ENCODE measurements at regions not wholly inside any gene's neighbourhood (a gene's known extent, or its start where the extent isn't known, plus 50 kb on each side); places are given as distances from the start of the nearest gene placed in this dataset.
A peak's percentile ranks its signal among the peaks of the same experiment; 100 is the strongest.

DNA sequence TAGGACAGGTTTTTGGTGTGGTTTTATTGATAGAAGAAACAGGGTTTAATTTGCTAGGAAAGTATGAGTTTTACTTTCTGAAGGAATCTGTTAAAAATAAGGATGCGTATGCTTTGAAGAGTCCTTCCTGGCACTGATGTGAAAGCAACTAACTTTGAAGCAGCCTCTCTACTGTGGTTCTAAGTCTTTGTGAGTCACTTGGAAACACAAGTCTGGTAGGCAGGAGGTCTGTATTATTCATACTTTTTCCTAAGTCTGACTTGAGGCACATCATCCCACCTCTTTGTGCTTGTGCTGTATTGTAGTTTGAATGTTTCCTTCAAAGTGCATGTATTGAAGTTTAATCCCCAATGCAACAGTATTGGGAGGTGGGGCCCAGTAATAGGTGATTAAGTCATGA lies 129.0 kb downstream of the TAF11L14 start:
- DNase-seq = no peak

DNA sequence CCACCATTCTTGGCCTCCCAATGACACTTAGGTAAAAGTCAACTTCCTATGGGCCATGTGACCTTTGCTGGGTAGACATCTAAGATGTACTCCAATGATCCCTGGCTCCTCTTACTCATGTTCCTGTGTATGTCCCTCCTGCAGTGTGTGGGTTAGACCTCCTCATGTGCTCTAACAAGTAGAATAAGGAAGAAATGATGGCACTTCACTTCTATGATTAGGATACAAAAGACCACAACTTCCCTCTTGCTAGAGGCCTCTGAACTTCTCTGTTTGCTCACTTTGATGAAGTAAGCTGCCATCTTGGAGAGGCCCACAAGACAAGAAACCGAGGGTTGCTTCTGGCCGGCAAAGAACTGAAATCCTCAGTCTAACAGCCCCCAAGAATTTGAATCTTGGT lies 131.8 kb downstream of the TAF11L14 start:
- no peak for DNase-seq

DNA sequence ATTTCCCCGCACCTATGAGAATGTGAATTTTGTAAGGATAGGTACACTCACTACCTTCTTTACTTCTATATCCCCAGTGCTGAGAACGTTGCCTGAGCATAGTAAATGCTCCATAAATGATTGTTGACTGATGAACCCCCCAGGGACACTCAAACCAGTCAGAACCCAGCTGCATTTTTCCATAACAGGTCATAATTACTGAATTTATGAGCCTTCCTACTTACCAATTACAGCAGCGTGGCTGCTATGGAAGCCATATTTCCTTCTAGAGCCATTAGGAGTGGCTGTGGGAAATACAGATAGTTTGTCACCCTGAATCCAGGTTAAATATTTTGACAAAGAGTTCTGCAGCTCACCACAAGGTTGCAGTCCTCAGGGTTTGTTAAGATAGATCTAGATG lies 135.0 kb downstream of the TAF11L14 start:
- no peak for DNase-seq

DNA sequence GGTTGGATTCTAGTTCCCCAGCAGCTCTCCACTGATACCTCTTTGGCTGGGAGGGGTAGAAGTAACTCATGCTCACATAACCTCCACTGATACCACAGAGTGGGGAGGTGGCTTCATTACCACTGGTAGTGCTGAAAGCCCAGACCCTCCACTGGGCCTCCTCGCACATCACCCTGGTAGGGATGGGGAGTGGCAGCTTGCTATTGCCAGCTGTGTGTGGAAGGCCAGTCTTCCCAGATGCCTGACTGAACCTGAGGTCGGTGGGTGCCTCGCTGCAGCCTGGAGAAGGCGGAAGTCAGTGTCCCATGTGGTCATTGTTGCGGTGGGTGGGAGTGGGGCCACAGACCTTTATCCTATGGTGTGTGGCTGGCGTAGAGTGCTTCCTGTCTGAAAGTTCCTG lies 138.0 kb downstream of the TAF11L14 start:
- DNase-seq = no peak

DNA sequence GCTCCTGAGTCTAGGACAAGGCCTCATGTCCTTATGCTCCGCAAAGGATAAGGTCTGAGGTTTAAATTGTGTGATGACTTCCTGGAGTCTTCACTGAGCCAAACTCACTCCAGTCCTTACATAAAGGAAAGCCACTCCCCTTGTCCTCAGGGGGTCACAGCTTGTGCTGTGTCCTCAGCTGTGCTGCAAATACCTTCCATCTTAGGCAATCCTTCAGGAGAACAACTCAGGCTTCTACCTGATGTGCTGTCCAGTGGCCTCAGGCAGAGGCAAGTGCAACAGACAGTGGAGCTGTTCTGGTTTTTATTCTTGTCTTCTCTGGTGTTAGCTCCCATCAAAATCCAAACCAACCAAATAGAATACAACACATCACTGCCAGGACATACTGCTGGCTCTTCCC lies 151.5 kb downstream of the TAF11L14 start:
- no peak for DNase-seq

DNA sequence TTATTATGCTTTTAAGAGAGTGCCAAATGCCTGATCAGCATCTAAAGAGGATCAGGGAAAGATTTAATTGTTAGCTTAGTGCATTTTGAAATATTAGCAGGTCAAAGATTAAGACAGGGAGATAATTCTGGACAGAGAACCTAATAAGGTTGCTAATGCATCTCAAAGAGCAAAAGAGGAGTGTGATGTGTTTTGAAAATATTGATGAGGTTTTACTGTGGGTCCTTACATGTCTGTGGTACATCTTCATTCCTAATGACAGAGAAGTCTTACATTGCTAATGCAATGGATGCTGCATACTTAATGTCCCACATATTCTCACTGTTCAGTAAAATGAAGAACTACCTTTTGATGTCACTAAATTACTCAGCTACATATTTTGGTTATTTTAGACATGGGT lies 154.1 kb downstream of the TAF11L14 start:
- DNase-seq = no peak

DNA sequence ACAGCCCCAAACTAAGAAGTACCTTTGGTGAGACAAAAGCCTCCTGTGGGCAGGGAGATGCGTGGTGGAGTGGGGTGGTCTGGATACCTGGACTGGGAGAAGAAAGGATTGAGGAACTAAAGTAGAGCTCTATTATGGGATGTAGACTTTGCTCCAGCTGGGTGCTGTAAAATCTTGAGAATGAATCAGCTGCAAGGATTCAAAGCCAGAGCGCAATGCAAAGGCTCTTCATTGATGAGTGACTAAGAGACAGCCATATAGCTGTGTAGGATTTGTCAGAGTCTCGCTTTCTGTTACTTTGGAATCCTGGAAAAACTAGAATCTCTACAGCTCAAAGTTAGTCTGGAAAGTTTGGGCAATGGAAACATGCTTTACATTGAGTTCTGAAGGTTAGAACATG lies 159.9 kb downstream of the TAF11L14 start:
- no peak for DNase-seq

DNA sequence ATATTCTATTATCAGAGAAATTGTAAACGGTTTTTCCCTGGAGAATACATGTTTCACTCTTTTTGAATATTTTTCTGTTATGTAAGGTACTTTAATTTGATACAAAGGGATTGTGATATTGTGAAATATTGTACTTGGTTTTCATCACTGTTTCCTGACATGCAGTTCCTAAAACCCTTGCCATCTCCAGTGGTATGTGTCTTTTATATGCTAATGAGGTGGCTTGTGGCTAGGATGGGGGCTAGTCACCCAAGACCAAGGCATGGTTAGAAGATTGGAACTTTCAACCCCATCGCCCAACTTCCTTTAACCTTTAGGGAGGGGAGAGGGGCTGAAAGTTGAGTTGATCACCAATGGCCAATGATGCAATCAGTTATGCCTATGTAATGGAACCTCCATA lies 160.6 kb downstream of the TAF11L14 start:
- DNase-seq = no peak

DNA sequence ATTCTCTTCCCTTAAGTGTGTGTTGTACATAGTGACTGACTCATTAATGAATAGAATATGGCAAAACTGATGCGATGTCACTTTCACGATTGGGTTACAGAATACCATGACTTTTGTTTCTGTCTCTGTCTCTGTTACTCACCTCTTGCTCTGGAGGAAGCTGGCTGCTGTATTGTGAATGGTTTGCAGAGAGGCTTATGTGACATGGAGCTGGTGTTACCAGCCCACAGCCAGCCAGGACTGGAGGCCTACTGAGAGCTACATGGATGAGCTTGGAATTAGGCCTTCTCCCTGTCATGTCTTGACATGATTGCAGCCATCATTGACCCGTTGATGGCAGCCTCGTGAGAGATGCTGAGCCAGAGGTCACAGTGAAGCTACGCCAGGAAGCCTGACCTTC lies 161.9 kb downstream of the TAF11L14 start:
- no peak for DNase-seq

DNA sequence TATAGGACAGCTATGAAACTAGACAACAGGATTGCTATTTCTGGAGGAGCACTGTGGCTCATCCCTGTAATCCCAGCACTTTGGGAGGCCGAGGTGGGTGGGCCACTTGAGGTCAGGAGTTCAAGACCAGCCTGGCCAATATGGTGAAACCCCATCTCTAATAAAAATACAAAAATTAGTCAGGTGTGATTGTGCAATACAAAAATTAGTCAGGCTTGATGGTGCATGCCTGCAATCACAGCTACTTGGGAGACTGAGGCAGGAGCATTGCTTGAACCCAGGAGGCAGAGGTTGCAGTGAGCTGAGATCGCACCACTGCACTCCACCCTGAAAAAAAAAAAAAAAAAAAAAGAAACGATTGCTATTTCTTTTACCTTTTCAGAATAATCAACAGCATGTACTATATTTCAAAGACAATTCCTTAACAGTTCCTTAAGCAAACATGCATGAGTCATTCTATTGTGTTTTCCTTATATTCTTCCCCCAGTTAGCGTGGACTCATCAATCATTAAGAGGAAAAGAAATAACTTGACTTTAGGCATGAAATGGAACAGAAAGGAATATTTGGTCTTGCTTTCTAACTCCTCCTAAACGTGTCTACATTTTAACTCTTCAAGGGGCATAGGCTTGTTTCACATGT lies 162.6 kb downstream of the TAF11L14 start:
- DNase-seq = no peak

DNA sequence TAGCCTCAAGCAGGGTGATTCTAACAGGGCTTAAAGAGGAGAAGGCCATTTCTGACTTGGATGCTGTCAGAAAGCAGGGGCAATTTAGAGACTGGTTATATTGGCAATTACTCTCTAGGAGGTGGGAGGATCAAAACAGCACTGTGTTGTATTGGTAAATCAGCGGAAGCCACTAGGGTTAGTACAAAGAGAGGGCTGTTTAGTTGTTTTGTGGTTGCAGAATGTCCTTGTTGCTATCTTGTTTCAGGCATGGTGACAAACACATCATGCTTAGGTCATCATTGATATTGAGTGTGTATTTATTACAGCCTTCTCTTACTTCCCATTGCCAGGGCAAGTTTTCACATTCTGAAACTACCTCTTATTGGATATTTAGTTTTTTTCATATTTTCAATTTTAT lies 165.3 kb downstream of the TAF11L14 start:
- DNase-seq = no peak

DNA sequence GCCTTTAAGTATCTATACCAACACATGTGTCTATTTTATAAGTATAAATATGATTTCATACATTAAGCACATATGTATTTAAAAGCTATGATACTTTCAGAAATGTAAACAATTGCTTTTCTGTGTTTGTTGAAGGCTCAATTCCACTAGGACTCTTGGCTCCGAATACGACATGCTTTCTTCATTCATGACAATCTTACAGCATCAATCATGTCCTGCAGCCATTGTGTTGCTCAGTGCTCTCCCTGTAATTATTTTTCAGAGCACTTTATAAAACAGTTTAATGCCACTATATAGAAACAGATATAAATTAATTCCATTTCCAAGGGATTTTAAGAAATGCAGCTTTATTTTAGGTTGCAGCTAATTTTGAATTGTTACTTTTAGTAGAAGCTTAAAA lies 167.3 kb downstream of the TAF11L14 start:
- no peak for DNase-seq

DNA sequence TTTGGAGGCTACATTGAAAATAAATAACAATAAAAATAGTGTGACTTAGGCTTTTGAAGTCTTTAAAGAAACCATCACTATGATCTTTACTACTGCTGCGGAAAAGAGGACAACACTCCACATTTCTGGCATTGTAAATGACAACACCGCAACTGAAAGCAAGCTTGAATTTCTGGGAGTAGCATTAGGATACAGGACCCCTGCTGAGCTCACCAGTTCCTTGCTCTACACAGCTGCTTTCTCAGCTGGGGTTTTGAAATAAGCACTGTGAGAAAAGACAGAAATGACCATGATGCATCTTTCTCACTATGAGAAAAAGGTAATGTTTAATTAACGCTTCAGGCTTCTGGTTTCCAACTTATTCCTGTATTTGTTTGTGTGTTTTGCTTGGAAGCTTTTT lies 168.0 kb downstream of the TAF11L14 start:
- peak; percentile 15 for DNase-seq

DNA sequence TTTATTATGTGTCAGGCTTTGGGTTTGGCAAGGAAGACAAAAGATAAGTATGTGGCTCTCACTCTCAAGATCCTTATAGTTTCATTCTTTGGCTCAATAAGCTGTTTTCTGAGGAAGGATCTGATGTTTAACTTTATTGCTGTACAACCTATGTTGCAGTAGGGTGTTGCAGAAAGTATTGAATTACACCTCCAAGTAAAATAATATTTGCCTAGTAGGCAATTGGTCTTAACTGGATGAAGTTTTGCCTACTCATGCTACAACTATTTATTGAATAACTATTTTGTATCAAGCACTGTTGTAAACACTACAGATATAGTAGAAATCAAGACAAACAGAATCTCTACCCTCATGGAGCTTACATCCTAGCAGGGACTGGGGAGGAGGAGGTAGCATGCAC lies 169.7 kb downstream of the TAF11L14 start:
- DNase-seq = no peak

DNA sequence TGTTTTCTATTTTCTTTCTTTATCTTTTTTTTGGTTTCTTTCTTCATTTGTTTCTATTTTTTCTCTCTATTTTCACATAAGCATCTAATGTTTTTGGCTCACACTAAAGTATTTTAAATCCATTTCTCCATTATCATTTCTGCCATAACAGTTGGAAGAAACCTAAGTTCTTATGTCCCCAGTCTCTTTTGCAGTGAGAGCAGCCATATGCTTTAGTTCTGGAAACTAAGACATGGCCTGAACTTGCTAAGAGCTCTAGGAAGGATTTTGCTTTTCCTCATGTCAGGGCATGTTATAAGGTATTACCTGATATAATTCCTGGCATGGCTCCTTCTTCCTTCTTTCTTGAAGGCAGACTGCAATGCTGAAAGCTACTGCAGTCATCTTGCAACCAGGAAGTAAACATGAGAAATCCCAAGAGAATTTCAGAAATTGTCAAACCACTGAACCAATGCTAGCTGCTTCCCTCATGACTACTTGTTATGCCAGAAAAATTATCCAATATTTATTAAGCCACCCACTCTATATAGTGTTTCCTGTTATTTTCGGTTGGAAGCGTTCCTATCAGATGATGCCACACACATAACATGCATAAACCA lies 171.1 kb downstream of the TAF11L14 start:
- peak; percentile 44 for DNase-seq

DNA sequence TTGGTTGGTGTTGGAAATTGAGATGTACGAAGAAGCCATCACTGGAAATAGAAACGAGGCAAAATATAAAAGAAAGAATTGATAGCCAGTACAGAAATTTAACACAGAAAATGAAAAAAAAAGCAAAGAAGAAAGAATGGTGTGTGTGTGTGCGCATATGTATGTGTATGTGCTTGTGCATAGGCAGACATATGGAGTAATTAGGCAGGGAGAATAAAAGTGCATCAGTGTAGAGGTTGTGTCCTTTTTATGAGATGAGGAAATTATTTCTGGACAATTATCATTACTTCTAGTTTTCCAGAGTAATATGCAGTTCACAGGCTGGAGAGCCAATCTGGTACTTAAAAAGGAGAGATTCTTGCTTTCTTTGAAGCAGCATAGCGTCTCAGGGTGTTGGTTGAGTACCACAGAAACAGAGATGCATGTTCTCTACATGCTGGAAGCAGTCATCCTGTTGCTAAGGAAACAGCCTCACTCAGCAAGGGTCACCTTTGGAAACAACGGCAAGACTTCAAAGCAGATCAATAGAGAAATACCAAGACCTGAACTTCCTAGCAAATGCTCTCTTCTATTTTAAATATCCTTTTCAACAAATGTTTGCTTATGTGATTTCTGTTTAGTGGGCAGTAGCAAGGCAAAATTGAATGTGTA lies 172.7 kb downstream of the TAF11L14 start:
- no peak for DNase-seq

DNA sequence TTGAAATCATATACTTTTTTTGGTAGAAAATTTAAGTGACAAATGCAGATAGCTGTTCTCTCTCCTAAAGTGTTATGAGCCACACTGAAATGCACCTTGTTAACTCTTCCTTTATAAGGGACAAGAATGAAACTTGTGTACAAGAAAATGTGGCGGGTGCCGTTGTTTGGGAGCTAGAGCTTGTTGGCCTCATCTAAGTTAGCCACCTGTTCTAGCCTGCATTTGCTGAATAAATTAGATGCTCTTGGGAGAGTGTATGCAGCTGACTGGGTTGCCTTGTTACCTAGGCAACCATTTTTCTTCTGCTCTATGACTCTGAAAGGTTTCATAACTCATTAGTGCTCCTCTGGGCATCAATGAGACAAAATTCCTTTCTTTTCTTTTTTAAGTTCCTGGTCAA lies 174.3 kb downstream of the TAF11L14 start:
- no peak for DNase-seq

DNA sequence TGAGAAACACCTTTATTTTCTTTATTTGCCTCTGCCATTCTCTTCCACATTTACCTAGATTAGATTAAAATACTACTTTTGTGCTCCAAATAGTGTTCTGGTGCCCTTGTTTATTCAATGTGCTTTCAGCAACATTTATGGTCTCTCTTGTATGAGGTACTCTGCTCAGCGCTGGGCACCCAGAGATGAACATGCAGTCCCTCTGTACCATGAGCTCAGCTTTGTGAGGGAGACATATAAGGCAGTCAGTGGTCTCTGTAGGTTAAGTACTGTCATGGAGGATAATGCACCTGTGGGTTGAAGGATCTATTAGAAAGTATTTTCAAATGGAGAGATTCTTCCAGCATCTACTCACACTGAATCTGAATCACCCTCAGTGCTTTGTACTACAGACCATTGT lies 176.5 kb downstream of the TAF11L14 start:
- DNase-seq = no peak

DNA sequence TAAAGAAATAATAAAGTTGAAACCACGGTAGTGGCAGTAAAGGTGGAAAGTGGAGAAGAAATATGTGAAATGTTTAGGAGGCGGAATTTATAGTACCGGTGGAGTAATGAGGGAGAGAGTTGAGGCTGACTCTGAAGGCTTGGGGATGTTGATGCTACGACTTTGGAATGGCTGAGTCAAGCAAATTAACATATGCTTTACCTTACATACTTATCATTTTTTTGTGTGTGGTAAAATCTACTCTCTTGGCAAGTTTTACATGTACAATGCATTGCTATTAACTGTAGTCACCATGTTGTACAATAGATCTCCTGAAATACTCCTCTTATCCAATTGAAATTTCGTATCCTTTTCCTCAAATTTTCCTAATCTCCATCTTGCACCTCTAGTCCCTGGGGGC lies 179.0 kb downstream of the TAF11L14 start:
- no peak for DNase-seq

DNA sequence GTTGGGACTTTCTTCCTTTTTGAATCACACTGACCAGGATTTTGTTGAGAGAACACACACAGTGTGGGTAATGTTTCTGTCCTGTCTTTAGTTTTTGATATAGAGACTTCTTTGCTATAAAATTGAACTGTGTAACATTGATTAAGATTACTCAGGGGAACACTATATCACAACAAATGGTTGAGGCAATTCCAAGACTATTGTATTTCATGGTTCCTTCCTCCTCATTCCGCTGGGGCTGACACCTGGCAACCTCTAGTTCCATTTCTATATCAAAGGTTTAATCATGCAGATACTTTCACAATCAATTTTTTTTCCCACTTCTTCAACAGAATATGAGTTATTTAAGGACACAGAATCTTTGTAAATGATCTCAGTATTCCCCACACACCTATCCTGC lies 182.2 kb downstream of the TAF11L14 start:
- peak; percentile 50 for DNase-seq

DNA sequence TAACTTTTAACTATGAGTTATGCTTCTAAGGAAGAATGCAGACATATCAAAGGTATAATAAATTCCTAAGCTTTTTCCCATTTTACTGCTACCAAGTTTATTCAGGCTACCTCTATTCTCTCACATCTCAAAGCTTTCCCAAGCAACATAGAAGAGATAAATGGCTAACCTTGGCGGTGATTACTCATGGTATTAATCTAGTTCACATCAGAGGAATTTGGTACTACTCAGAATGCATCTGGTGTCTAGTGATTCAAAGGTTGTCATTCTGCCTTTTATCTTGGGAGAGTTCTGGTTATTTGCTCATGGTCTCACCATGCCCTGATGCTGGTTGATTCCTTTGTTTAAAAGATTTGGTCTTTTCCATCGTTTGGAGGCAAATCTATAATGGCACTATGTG lies 182.7 kb downstream of the TAF11L14 start:
- no peak for DNase-seq

DNA sequence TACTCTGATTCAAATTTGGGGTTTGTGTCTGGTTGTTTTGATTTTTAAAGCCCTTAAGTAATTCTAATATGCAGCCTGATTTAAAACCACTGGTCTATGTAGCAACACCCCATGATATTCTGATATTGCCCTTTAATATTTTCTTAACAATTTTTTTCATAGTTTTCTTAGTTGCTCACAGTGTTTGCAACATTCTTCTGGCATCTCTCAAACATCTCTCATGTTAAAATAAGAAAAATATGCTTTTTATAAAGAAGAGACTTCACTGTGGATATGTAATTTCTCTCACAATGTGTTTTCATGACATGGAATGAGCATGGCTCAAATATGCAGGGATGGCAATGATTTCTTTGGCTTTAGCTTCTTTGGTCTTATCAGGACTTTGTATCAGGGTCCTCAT lies 183.7 kb downstream of the TAF11L14 start:
- DNase-seq = peak; percentile 50

DNA sequence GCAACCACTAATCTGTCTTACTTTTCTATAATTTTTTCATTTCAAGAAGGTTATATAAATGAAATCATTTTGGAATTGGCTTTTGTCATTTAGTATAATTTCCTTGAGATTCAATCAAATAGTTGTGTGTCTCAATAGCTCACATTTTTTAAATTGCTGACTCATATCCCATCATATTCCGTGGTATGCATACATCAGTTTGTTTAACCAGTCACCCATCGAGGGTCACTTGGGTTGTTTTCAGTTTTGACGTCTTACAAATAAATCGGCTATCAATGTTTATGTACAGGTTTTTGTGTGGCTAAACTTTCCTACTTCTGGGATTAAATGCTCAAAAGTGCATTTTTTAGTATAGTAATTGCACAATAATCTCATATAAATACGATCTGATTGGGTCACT lies 185.5 kb downstream of the TAF11L14 start:
- DNase-seq = no peak

DNA sequence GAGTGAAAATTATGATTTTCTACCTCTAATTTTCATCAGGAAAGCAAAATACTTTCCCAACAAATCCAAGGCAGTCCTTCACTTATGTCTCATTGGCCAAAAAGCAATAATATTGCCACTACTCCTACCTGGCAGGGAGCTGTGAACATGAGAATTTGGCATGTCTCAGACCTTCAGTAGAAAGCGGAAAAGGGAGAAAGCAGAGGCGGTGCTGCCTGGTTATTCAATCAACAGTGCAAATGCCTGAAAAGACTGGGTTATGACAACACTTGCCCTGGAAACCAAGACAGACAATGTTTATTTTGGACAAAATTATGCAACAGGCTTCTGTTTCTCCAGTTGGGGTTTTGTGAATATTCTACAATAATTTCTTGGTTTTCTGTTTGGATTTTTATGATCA lies 194.4 kb downstream of the TAF11L14 start:
- no peak for DNase-seq
